GM23338 (cell line): ENCODE measurements at regions not wholly inside any gene's neighbourhood (a gene's known extent, or its start where the extent isn't known, plus 50 kb on each side); places are given as distances from the start of the nearest gene placed in this dataset.

Source experiments
- CREB1 ChIP-seq: fragments of 250-450 bp; sonication (Bioruptor Pico); IDR thresholded peaks from 2 replicates; pipeline ENCODE4 v1.5.0; 2020; ENCODE audit warnings: low read depth, mild to moderate bottlenecking, moderate library complexity
- EZH2 ChIP-seq: fragments of 200-600 bp; sonication (generic); IDR thresholded peaks from one replicate; pipeline ENCODE4 v1.8.0; 2017; ENCODE audit warnings: antibody characterized with exemption, mild to moderate bottlenecking, low read depth; ENCODE audit not compliant: unreplicated experiment
- JUNB ChIP-seq: IDR thresholded peaks from one replicate; pipeline ENCODE4 v1.6.1; 2016; ENCODE audit warnings: antibody characterized with exemption; ENCODE audit not compliant: unreplicated experiment
- POLR2AphosphoS5 ChIP-seq: IDR thresholded peaks from 2 replicates; pipeline ENCODE4 v1.6.1; 2016; ENCODE audit warnings: antibody characterized with exemption, low read depth
- TF ChIP-seq, protein P1 (sequence below), 2 experiments: fragments of 200-600 bp in 1 of 2; sonication (generic) in 1 of 2; conservative IDR thresholded peaks; 2 replicates each; pipeline versions ENCODE4 v1.5.1 to v1.6.1; 2016 to 2017; ENCODE audit warnings: antibody characterized with exemption in 2 of 2, low read depth in 2 of 2, mild to moderate bottlenecking in 2 of 2, moderate library complexity in 1 of 2

GRCh38 chr3:177563243-177563780 is 366.0 kb upstream of the TBL1XR1 start:
- TF ChIP-seq CREB1 (no peak), JUNB (no peak), EZH2 (no peak), POLR2AphosphoS5 (no peak)
- TF ChIP-seq, protein P1, sequence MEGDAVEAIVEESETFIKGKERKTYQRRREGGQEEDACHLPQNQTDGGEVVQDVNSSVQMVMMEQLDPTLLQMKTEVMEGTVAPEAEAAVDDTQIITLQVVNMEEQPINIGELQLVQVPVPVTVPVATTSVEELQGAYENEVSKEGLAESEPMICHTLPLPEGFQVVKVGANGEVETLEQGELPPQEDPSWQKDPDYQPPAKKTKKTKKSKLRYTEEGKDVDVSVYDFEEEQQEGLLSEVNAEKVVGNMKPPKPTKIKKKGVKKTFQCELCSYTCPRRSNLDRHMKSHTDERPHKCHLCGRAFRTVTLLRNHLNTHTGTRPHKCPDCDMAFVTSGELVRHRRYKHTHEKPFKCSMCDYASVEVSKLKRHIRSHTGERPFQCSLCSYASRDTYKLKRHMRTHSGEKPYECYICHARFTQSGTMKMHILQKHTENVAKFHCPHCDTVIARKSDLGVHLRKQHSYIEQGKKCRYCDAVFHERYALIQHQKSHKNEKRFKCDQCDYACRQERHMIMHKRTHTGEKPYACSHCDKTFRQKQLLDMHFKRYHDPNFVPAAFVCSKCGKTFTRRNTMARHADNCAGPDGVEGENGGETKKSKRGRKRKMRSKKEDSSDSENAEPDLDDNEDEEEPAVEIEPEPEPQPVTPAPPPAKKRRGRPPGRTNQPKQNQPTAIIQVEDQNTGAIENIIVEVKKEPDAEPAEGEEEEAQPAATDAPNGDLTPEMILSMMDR (conservative IDR thresholded peaks at IDR 0.05; ENCODE audit: low read depth in 2 of 2): no peak
